ENCODE measurements at regions not wholly inside any gene's neighbourhood (a gene's known extent, or its start where the extent isn't known, plus 50 kb on each side); places are given as distances from the start of the nearest gene placed in this dataset.

- no peak overlapping the region for H3K4me3 ChIP-seq (replicated peaks; ENCODE audit: low read depth, low read length)
- TF ChIP-seq CTCF (IDR thresholded peaks at IDR 0.05; ENCODE audit: low read length, missing control alignments): no peak
- DNase-seq (ENCODE audit: low read depth): no peak
Measured at GRCh38 chr4:98784947-98785706, 126.7 kb upstream of the TSPAN5 start.

GRCh38 chr4:98781641-98782357 lies 123.4 kb upstream of the TSPAN5 start:
- no peak for DNase-seq (ENCODE audit: low read depth)
- H3K4me3 ChIP-seq (replicated peaks; ENCODE audit: low read depth, low read length): no peak overlapping the region
- no peak for TF ChIP-seq CTCF (IDR thresholded peaks at IDR 0.05; ENCODE audit: low read length, missing control alignments)

GRCh38 chr4:98780926-98781325 lies 122.5 kb upstream of the TSPAN5 start:
- no peak for TF ChIP-seq CTCF (IDR thresholded peaks at IDR 0.05; ENCODE audit: low read length, missing control alignments)
- no peak for DNase-seq (ENCODE audit: low read depth)
- H3K4me3 ChIP-seq (replicated peaks; ENCODE audit: low read depth, low read length): no peak overlapping the region

DNA sequence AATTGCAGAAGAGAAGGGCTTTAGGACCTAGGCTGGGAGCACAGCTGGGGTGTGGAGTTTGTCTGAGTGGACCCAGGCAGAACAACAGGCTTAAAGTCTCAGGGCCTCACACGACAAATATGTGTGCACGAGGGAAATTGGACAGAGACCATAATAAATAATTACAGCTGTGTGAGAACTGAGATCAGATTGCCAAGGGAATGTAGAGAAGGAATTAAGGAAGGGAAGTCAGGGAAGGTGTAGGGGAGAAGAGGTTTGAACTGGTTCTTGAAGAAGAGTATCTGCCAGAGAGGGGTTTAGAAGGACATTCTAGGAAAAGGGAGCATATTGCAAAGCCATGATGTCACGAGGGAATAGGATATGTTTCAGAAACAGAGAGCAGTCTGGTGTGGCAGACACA lies 120.7 kb upstream of the TSPAN5 start:
- no peak overlapping the region for H3K4me3 ChIP-seq (replicated peaks; ENCODE audit: low read depth, low read length)
- DNase-seq (ENCODE audit: low read depth): no peak
- TF ChIP-seq CTCF (IDR thresholded peaks at IDR 0.05; ENCODE audit: low read length, missing control alignments): no peak

- no peak overlapping the region for H3K4me3 ChIP-seq (replicated peaks; ENCODE audit: low read depth, low read length)
- no peak for TF ChIP-seq CTCF (IDR thresholded peaks at IDR 0.05; ENCODE audit: low read length, missing control alignments)
- peak; percentile 94 for DNase-seq (ENCODE audit: low read depth)
Measured at GRCh38 chr4:98778206-98778605, 119.8 kb upstream of the TSPAN5 start.

DNA sequence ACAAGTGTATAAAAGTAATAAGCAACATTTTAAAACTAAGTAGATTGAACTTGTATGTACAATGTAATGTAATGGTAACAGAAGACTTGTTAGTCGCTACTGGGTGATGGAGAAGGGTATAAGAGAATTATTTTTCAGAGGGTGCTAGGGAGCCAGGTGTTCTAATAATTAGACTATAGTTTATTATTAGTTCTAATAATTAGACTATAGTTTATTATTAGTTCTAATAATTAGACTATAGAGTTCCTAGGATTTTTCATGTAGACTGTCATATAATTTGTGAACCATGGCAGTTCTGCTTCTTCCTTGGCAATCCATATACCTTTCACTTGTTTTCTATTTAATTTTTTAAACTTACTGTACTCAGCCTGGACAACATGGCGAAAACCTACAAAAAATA lies 117.3 kb upstream of the TSPAN5 start:
- no peak for DNase-seq (ENCODE audit: low read depth)
- TF ChIP-seq CTCF (IDR thresholded peaks at IDR 0.05; ENCODE audit: low read length, missing control alignments): no peak
- H3K4me3 ChIP-seq (replicated peaks; ENCODE audit: low read depth, low read length): no peak overlapping the region

All from fibroblast of pulmonary artery (primary cell).